Neuronal stem cell (in vitro differentiated cells): ENCODE measurements at regions not wholly inside any gene's neighbourhood (a gene's known extent, or its start where the extent isn't known, plus 50 kb on each side); places are given as distances from the start of the nearest gene placed in this dataset.
"Not testable (repeated sequence)": the region's sequence is repeated elsewhere in the genome, so short reads cannot be mapped to it uniquely, and the experiment has no call there.

Experiments
- DNase-seq: peaks from one replicate; pipeline ENCODE4 v3.0.0-alpha.2; 2013; ENCODE audit warnings: low spot score
- H2AFZ ChIP-seq: one replicate; pipeline ENCODE4 v1.6.1; 2013; ENCODE audit warnings: mild to moderate bottlenecking, low read length, inconsistent platforms
- H2AK5ac ChIP-seq: 2 replicates; pipeline ENCODE4 v1.6.1; 2013; ENCODE audit warnings: low read depth, mild to moderate bottlenecking, inconsistent platforms, low read length, moderate library complexity, mixed read lengths
- H2BK120ac ChIP-seq: 2 replicates; pipeline ENCODE4 v1.6.1; 2013; ENCODE audit warnings: low read depth, mild to moderate bottlenecking, inconsistent platforms, low read length, moderate library complexity, mixed read lengths
- H2BK12ac ChIP-seq: one replicate; pipeline ENCODE4 v1.6.1; 2013; ENCODE audit warnings: low read length, inconsistent platforms
- H2BK15ac ChIP-seq: 2 replicates; pipeline ENCODE4 v1.6.1; 2013; ENCODE audit warnings: mild to moderate bottlenecking, low read length, inconsistent platforms, mixed read lengths
- H2BK5ac ChIP-seq: one replicate; pipeline ENCODE4 v1.6.1; 2013; ENCODE audit warnings: inconsistent platforms, mild to moderate bottlenecking, low read length, moderate library complexity
- H3K14ac ChIP-seq: one replicate; pipeline ENCODE4 v1.6.1; 2013; ENCODE audit warnings: low read length, inconsistent platforms
- H3K18ac ChIP-seq: 2 replicates; pipeline ENCODE4 v1.6.1; 2013; ENCODE audit warnings: low read length, inconsistent platforms
- H3K23ac ChIP-seq: 2 replicates; pipeline ENCODE4 v1.6.1; 2013; ENCODE audit warnings: low read depth, mild to moderate bottlenecking, mixed read lengths, low read length, inconsistent platforms; ENCODE audit not compliant: poor library complexity
- H3K27ac ChIP-seq: replicated peaks from 3 replicates; pipeline ENCODE4 v1.5.1; 2013; ENCODE audit warnings: low read length, inconsistent platforms
- H3K27me3 ChIP-seq, 3 experiments: 2 replicates each; pipeline ENCODE4 v1.6.1; 2013; ENCODE audit warnings: low read length in 3 of 3, mild to moderate bottlenecking in 2 of 3, inconsistent platforms in 1 of 3, low read depth in 1 of 3, mixed read lengths in 1 of 3, moderate library complexity in 1 of 3; ENCODE audit not compliant: control insufficient read depth in 3 of 3, insufficient read depth in 3 of 3
- H3K36me3 ChIP-seq, 2 donors: replicated peaks in 1 of 2; 2 replicates each; pipeline ENCODE4 v1.6.1; 2013; ENCODE audit warnings: low read length in 2 of 2; ENCODE audit not compliant: control insufficient read depth in 2 of 2, insufficient read depth in 2 of 2
- H3K4ac ChIP-seq: 2 replicates; pipeline ENCODE4 v1.6.1; 2013; ENCODE audit warnings: inconsistent platforms, mild to moderate bottlenecking, low read length, moderate library complexity
- H3K4me1 ChIP-seq, 2 donors: 1 replicate in 1 of 2; 2 replicates in 1 of 2; pipeline ENCODE4 v1.6.1; 2013; ENCODE audit warnings: low read length in 2 of 2, low read depth in 1 of 2; ENCODE audit not compliant: control insufficient read depth in 2 of 2, insufficient read depth in 1 of 2
- H3K4me2 ChIP-seq: one replicate; pipeline ENCODE4 v1.6.1; 2013; ENCODE audit warnings: mild to moderate bottlenecking, low read length, inconsistent platforms; ENCODE audit not compliant: insufficient read depth, poor library complexity, severe bottlenecking
- H3K4me3 ChIP-seq, 2 donors: 2 replicates each; pipeline ENCODE4 v1.5.1; 2013; ENCODE audit warnings: low read length in 2 of 2, mild to moderate bottlenecking in 2 of 2, inconsistent platforms in 1 of 2, moderate library complexity in 1 of 2
- H3K79me1 ChIP-seq: one replicate; pipeline ENCODE4 v1.6.1; 2013; ENCODE audit warnings: low read depth, mild to moderate bottlenecking, inconsistent platforms, low read length, moderate library complexity
- H3K9ac ChIP-seq: one replicate; pipeline ENCODE4 v1.6.1; 2013; ENCODE audit warnings: mild to moderate bottlenecking, low read depth, low read length, inconsistent platforms; ENCODE audit not compliant: poor library complexity
- H3K9me3 ChIP-seq, 2 donors: replicated peaks in 1 of 2; 2 replicates each; pipeline versions ENCODE3 to v1.6.1; 2013; ENCODE audit warnings: low read length in 2 of 2, mild to moderate bottlenecking in 2 of 2, inconsistent platforms in 1 of 2, low read depth in 1 of 2, mixed read lengths in 1 of 2, moderate library complexity in 1 of 2; ENCODE audit not compliant: control insufficient read depth in 2 of 2, insufficient read depth in 1 of 2
- H4K8ac ChIP-seq: one replicate; pipeline ENCODE4 v1.6.1; 2013; ENCODE audit warnings: low read depth, mild to moderate bottlenecking, inconsistent platforms, low read length, moderate library complexity
- H4K91ac ChIP-seq: one replicate; pipeline ENCODE4 v1.6.1; 2013; ENCODE audit warnings: low read length, low read depth, mild to moderate bottlenecking, inconsistent platforms; ENCODE audit not compliant: poor library complexity
- WGBS, 2 donors: extraction: QIAGEN DNeasy Blood & Tissue Kit; methylation state at CpG; one replicate each; pipeline ENCODE4 v1.1.7; 2013; ENCODE audit warnings: missing lambda C conversion rate in 2 of 2, mixed read lengths in 1 of 2; ENCODE audit not compliant: insufficient read length in 2 of 2, insufficient replicate concordance in 1 of 2; ENCODE audit errors: extremely low coverage in 2 of 2; 5-methylcytosine and 5-hydroxymethylcytosine counted together

DNA sequence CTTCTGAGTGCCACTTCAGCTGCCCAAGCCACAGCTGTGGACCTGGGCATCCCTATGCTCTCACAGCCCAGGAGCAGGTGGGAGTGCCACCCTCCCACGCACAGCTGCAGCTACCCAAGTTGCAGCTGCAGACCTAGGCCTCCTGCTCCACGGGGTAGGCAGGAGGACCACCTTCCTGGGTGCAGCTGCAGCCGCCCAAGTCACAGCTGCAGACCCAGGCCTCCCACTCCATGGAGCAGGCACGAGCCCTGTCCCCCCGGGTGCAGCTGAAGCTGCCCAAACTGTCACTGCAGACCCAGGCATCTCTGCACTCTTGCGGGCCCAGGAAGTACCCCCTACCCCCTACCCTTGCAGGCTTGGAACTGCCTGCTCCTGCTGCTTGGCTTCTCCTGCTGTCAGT is 260.2 kb downstream of the XPNPEP1 start:
- H3K23ac ChIP-seq, result peak overlapping the region; percentile 65
- no peaks in the 10 kb centered on the region for H3K27me3 ChIP-seq
- H3K79me1 ChIP-seq, result no peaks in the 10 kb centered on the region
- H2BK5ac ChIP-seq, result peak overlapping the region; percentile 66
- peak overlapping the region; percentile 90 for H2BK12ac ChIP-seq
- peak overlapping the region; percentile 59 for H2BK15ac ChIP-seq
- H3K27ac ChIP-seq, result no peak overlapping the region
- no peak overlapping the region for H3K4me3 ChIP-seq
- no peak overlapping the region for H3K4ac ChIP-seq
- H2AK5ac ChIP-seq, result peak overlapping the region; percentile 60
- peaks cover 0 to 2% of the 10 kb centered on the region in 2 donors for H3K9me3 ChIP-seq
- peak overlapping the region; percentile 82 for H3K14ac ChIP-seq
- H3K4me2 ChIP-seq, result no peak overlapping the region
- H4K91ac ChIP-seq, result no peak overlapping the region
- H2BK120ac ChIP-seq, result no peak overlapping the region
- peak overlapping the region; percentile 82 for H4K8ac ChIP-seq
- peaks cover 0 to 1% of the 10 kb centered on the region in 2 donors for H3K4me1 ChIP-seq
- H3K18ac ChIP-seq, result peak overlapping the region; percentile 94
- H3K36me3 ChIP-seq, result no peaks in the 10 kb centered on the region
- H3K9ac ChIP-seq, result no peak overlapping the region
- WGBS, 2 donors, result no CpG with 5 or more reads among the region's 6 CpGs
- DNase-seq, result no peak
- H2AFZ ChIP-seq, result no peak overlapping the region

DNA sequence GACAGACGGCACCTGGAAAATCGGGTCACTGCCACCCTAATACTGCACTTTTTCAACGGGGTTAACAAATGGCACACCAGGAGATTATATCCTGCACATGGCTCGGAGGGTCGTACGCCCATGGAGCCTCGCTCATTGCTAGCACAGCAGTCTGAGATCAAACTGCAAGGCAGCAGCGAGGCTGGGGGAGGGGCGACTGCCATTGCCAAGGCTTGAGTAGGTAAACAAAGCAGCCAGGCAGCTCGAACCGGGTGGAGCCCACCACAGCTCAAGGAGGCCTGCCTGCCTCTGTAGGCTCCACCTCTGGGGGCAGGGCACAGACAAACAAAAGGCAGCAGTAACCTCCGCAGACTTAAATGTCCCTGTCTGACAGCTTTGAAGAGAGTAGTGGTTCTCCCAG is 270.7 kb downstream of the XPNPEP1 start:
- no CpG with 5 or more reads among the region's 12 CpGs for whole genome bisulfite sequencing, 2 donors
- H3K4me1 ChIP-seq, H2BK120ac ChIP-seq, H3K79me1 ChIP-seq, DNase-seq, H3K9me3 ChIP-seq, H3K4me3 ChIP-seq, H3K4ac ChIP-seq, H3K14ac ChIP-seq, H2AFZ ChIP-seq, H4K91ac ChIP-seq, H2BK15ac ChIP-seq, H3K4me2 ChIP-seq, H3K9ac ChIP-seq, H3K27ac ChIP-seq, H2AK5ac ChIP-seq, H2BK12ac ChIP-seq, H3K27me3 ChIP-seq, H4K8ac ChIP-seq, H2BK5ac ChIP-seq, H3K36me3 ChIP-seq, H3K23ac ChIP-seq, H3K18ac ChIP-seq: not testable (repeated sequence)

DNA sequence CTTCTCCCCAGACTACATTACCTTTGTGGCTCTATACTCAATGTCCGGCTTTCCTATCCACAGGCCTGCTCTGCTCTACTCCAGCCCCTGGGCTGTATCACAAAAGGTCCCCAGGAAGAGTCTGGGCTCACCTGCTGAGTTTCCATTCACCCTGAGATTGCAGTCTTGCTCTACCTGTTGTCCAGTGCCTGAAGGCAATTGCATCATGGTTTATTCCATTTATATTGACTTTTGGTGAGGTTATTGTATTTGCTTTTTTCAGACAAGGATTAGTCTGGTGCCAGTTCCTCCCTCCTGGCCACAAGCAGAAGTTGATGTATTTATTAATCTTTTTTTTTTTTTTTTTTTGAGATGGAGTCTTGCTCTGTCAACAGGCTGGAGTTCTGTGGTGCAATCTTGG is 273.1 kb downstream of the XPNPEP1 start:
- Histone ChIP-seq H3K79me1 (no peaks in the 10 kb centered on the region), H2BK120ac (no peak overlapping the region), H3K14ac (no peak overlapping the region), H4K8ac (no peak overlapping the region), H3K9me3 (no peaks in the 10 kb centered on the region), H3K36me3 (no peaks in the 10 kb centered on the region), H4K91ac (no peak overlapping the region), H3K27me3 (no peaks in the 10 kb centered on the region), H3K4me2 (no peak overlapping the region), H3K27ac (no peak overlapping the region), H2BK5ac (no peak overlapping the region), H2AFZ (no peak overlapping the region), H3K9ac (no peak overlapping the region), H3K4me1 (no peaks in the 10 kb centered on the region), H3K4me3 (no peak overlapping the region), H2BK12ac (no peak overlapping the region), H3K23ac (no peak overlapping the region), H3K4ac (no peak overlapping the region), H3K18ac (no peak overlapping the region), H2AK5ac (no peak overlapping the region), H2BK15ac (no peak overlapping the region)
- DNase-seq, result no peak
- WGBS, 2 donors, result no CpG with 5 or more reads among the region's 1 CpG

DNA sequence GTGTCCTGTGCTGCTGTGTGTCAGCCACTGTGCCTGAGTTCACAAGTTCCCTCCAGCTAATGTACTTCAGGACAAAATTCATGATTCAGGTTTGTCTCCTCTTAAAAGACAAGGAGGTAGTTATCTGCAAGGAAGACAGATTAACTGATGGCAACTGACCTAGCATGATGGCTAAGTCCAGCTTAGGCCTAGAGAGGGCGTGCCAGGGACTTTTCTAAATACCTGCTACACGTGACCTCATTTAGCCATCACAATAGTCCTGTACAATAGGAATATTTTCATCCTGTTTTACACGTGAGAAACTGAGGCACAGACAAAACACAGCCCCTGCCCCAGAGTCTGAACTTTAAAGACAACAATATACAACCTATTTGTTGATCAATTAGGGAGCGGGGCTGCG is 275.7 kb downstream of the XPNPEP1 start:
- Histone ChIP-seq H3K4me3 (no peak overlapping the region), H3K27me3 (no peaks in the 10 kb centered on the region), H3K18ac (no peak overlapping the region), H3K23ac (no peak overlapping the region), H3K14ac (no peak overlapping the region), H3K36me3 (no peaks in the 10 kb centered on the region), H2AK5ac (no peak overlapping the region), H3K4me2 (no peak overlapping the region), H2BK120ac (no peak overlapping the region), H2BK5ac (no peak overlapping the region), H3K4me1 (no peaks in the 10 kb centered on the region), H3K4ac (no peak overlapping the region), H4K91ac (no peak overlapping the region), H3K27ac (no peak overlapping the region), H3K9me3 (no peaks in the 10 kb centered on the region), H2BK12ac (no peak overlapping the region), H4K8ac (no peak overlapping the region), H3K9ac (no peak overlapping the region), H2AFZ (no peak overlapping the region), H3K79me1 (no peaks in the 10 kb centered on the region), H2BK15ac (no peak overlapping the region)
- no peak for DNase-seq
- WGBS, 2 donors, result no CpG with 5 or more reads among the region's 5 CpGs
